GM19043 (cell line): ENCODE measurements at regions not wholly inside any gene's neighbourhood (a gene's known extent, or its start where the extent isn't known, plus 50 kb on each side); places are given as distances from the start of the nearest gene placed in this dataset.
"Not testable (repeated sequence)": the region's sequence is repeated elsewhere in the genome, so short reads cannot be mapped to it uniquely, and the experiment has no call there.

Source experiments
- ATAC-seq: cut with Tn5 transposase; IDR thresholded peaks from one replicate; pipeline ENCODE4 v1.9.1; 2021; ENCODE audit warnings: low read depth; ENCODE audit not compliant: unreplicated experiment

DNA sequence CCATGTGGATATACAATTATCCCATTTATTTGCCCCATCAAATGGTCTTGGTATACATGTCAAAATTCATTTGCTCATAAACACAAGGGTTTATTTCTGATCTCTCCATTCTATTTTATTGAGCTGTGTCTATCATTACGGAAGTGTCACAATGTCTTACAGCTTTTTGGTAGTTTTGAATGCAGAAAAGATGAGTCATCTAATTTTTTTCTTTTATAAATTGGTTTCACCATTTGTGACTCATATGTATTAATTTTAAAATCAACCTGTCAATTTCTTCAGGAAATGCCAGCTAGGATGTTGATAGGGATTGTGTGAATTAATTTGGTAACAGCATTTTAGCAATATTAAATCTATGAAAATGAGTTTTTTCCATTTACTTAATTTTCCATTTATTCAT is 2549.4 kb downstream of the PCDH9 start:
- no peak for ATAC-seq

DNA sequence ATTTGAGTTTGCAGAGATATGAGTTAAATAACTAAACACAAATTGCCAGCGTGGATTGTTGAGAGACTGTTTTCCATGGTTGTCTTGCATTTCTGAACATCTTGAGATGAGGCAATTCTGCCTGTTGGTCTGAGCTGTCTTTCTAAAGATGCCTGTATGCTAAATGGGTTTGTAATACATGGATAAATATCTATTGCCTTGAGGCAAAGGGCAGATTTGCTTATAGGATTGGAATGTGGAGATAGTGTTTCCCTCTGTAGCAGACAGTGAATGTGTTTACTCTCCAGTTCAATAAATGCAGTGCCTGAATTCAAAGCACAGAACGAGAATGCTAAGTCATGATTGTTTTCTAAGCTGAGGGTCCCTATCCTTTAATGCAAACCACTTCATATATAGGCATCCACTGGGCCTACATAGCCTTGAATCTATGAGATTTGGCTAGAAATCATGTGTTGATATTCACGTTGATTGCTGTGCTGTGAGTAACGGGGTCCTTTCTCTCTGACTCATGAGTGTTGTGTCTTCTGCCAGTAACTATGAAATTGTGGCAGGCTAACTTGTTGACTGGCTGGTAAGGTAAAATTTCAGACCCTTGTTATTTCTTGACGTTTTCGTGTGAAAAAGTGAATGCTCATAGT is 2554.8 kb downstream of the PCDH9 start:
- ATAC-seq: no peak

GRCh38 chr13:64674126-64674525 is 2556.0 kb downstream of the PCDH9 start:
- ATAC-seq: no peak

DNA sequence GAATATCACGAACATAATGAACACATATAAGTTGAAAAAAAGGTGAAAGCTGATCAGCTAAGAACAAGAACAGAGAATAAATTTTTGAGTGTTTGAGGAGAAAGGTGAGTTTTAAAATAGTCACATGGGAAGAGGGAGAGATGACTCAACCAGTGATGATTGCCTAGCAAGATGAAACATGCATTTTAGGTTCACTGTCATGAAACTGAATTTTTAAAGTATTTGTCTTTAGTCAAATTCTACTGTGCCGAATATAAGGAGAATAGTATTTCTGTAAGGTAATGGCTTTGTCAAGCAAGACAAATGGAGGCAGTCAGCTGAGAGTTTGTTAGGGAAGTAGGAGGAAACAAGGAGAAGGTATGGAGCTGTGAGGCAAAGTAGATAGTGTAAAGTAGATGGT is 2557.4 kb downstream of the PCDH9 start:
- ATAC-seq: no peak

GRCh38 chr13:64662887-64663593 is 2567.1 kb downstream of the PCDH9 start:
- ATAC-seq: no peak

DNA sequence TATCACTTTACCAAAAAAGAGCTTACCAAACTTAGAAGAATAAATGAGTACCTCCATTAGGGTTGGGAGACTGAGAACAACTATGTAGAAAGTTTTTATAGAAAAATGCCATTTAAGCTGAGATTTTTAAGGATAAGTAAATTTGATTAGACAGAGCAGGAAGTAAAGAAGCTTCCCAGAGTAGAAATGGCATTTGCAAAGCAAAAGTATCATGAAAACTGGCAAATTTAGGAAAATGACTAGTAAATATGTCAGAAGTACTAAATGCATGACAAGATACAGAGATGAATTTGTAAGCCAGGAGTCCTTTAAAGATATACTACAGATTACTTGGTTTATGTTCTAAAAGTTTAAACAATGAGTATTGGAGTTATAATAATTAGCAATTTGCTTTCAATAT is 2581.8 kb downstream of the PCDH9 start:
- no peak for ATAC-seq

DNA sequence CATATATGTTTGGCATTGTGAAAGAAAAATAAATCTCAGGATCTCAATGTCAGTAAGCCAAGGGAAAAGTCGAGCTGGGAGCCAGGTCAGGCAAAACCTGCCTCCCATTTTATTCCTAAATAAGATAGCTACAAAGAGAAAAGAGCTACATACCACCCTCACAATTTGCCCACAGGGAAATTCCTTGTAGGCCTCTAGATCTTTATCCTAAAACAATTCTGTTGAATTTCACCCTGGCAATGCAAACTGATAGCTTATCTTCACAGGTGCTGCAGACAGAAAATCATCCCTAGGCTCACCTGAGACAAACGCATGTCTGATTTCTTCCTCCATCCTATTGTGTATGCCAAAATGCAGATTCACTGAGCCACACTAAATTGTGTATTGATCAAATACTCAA is 2587.1 kb downstream of the PCDH9 start:
- ATAC-seq: no peak

DNA sequence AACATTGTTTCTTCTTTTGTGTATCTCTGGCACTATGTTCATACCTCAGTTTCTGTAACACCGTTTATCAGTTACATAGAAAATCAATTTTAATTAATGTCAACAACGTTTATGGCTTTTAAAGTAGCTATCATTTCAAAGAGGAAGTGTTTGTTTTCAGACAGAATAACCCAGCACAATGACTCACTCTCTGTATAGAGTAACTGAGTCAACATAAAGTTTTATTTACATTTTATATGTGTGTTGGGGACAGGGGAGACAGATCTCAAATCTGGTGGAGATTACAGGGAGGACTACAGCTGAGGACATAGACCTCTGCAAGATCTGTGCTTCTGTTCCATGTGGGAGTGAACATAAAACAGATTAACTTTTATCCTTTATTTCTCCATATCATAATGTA is 2590.1 kb downstream of the PCDH9 start:
- no peak for ATAC-seq

- no peak for ATAC-seq
Measured at GRCh38 chr13:64639206-64639605, 2590.9 kb downstream of the PCDH9 start.

GRCh38 chr13:64633948-64634347 is 2596.2 kb downstream of the PCDH9 start:
- ATAC-seq: no peak

GRCh38 chr13:64627654-64628053 is 2602.5 kb downstream of the PCDH9 start:
- ATAC-seq: no peak

- no peak for ATAC-seq
Measured at GRCh38 chr13:64626105-64626504, 2604.0 kb downstream of the PCDH9 start.

DNA sequence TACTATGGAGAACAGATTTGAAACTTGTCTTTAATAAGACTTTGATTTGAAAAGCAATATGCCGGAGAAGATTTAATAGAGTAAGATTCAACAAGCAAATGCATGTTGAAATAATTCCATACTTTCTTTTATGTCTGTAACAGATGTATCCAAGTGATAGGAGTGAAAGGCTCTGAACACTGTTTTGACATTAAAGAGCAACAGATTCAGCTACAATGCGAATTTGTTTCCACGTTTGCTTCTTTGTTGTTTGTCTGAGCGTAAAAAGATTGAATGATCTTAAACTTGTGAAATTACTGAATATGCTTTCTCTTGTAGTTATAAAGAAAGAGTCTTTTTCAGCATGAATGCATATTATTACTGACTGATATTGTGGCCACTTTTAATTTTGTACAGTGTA is 2612.9 kb downstream of the PCDH9 start:
- no peak for ATAC-seq

DNA sequence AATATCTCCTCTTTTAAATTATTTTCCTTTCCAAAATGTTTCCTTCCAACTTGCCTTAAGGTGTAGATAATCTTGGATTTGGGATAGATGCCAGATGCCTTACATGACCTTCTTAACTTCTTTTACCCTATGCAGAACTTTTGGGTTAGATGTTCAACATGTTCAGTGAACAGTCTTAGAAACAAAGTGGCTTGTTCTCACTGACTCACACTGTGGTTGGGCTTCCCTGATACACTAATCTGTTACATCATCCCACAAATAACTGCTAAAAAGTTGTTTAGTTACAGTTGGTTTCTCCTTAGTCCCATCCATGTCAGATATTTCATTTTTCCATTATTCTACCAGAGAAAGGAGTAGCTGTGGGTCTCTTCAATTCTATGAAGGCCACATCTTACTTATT is 2638.2 kb downstream of the PCDH9 start:
- no peak for ATAC-seq

DNA sequence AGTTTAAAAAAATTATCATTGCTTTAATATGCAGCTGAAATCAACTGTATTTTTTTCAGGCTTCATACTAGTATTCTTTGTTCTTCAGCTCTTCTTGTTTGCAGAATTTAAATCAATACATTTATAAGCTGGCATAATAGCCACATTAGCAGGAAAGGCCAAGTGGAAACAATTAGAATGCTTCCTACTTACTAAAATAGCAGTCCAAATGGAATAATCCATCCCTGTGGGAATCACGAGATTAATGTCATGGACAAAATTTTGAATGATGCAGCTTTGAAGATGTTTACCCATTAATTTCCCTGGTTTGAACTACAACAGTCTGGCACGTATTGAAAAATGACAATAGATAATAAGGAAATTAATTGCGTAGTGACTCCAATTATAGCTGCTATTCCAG is 2650.8 kb downstream of the PCDH9 start:
- ATAC-seq: no peak

- ATAC-seq: no peak
Measured at GRCh38 chr13:64568748-64569147, 2661.4 kb downstream of the PCDH9 start.

DNA sequence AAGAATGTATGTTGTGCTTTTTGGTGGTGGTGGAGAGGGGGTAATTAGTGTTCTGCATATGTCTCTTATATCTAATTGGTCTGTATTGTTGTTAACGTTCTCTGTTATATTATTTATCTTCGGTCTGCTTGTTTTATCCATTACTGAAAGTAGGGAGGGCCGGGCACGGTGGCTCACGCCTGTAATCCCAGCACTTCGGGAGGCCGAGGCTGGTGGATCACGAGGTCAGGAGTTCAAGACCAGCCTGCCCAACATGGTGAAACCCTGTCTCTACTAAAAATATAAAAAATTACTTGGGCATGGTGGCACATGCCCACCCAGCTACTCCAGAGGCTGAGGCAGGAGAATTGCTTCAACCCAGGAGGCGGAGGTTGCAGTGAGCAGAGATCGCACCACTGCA is 2672.1 kb downstream of the PCDH9 start:
- not testable (repeated sequence) for ATAC-seq

- ATAC-seq: no peak
Measured at GRCh38 chr13:64556376-64556775, 2673.8 kb downstream of the PCDH9 start.

DNA sequence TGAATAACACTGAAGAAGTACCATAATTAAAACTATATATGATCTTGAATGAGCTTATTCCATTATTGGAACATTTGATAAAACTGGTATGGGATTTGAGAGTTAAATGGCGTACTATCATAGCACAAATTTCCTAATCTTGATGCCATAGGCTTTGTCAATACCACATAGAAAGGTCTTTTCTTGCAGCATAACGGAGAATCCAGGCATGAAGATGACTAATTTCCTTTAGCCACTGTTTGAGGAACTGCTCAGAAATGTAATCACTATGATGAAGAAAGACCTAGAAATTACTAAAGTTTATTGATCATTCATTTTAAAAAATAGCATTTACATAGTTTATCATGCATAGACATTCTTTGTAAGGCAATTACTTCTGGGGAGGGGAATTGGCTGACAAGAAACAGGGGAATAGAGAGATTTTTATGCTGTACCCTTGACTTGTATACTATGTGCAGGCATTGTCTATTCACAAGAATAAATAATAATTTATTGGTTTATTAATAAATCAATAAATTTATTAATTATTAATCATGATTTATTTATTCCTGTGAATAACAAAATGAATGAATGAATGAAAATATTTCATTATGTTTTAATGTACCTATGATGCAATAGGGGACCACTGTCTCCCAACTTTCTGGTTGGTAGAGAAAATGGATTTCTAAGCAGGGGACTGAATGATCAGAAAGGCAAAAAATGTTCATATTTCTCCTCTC is 2676.6 kb downstream of the PCDH9 start:
- ATAC-seq: no peak

DNA sequence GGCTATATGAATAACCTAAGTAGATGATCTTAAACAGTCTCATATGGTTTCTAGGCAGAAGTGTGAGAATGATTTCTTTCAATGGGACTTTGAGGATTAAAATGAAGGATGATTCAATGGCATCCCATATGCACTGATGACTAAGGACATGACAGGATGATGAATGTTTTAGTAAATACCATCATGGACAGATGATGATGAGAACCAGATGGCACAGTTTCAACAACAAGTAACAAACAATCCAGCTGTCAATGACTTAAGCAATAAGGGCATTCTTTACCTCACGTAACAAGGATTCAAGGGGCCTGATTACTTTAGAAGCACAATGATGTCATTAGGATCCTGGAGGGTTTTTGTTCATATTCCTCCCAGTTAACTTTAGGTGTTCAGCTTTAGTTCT is 2678.4 kb downstream of the PCDH9 start:
- ATAC-seq: no peak

DNA sequence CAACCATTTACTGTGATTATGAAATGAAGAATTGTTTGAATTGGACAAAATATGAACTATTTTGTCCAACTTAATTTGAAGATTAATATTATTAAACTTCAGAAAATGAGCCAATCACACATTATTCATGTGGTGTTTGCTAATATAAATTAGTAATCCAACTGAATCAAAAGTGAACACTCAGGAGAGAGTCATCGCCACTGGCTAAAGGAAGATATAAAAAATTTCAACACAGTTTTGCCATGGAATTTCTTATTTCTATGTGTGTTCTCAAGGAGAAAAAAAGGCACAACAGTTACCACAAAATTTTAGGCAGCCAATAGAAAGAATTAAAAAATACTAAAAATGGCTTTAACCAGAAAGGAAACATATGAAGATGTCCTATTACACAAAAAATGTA is 2683.8 kb downstream of the PCDH9 start:
- ATAC-seq: no peak

GRCh38 chr13:64540976-64541375 is 2689.2 kb downstream of the PCDH9 start:
- ATAC-seq: no peak
